ENCODE measurements at regions not wholly inside any gene's neighbourhood (a gene's known extent, or its start where the extent isn't known, plus 50 kb on each side); places are given as distances from the start of the nearest gene placed in this dataset.

- no peak for DNase-seq (ENCODE audit: low spot score in 2 of 2)
- Histone ChIP-seq H3K36me3 (no peaks in the 10 kb centered on the region), H3K9me3 (no peaks in the 10 kb centered on the region), H3K27ac (no peak overlapping the region), H3K4me1 (peaks cover 2% of the 10 kb centered on the region), H3K27me3 (no peaks in the 10 kb centered on the region), H3K4me3 (no peak overlapping the region)
- 68% methylated on average over 4 of the region's 4 CpGs for WGBS
- TF ChIP-seq CTCF (IDR thresholded peaks at IDR 0.05) = no peak
- no peak for TF ChIP-seq POLR2A (IDR thresholded peaks at IDR 0.05)
- no peak for TF ChIP-seq POLR2AphosphoS5 (IDR thresholded peaks at IDR 0.05)
- no peak for TF ChIP-seq EP300 (IDR thresholded peaks at IDR 0.05)
These were observed 79.6 kb upstream of the AUTS2 start for GRCh38 chr7:69518705-69519077.

GRCh38 chr7:69526570-69526969 lies 71.7 kb upstream of the AUTS2 start:
- 65% methylated on average over 5 of the region's 5 CpGs for WGBS
- Histone ChIP-seq H3K9me3 (no peaks in the 10 kb centered on the region), H3K4me3 (no peak overlapping the region), H3K4me1 (no peaks in the 10 kb centered on the region), H3K27me3 (peaks cover 5% of the 10 kb centered on the region), H3K36me3 (no peaks in the 10 kb centered on the region), H3K27ac (no peak overlapping the region)
- no peak for DNase-seq (ENCODE audit: low spot score in 2 of 2)
- no peak for TF ChIP-seq POLR2A (IDR thresholded peaks at IDR 0.05)

GRCh38 chr7:69527706-69528105 lies 70.6 kb upstream of the AUTS2 start:
- H3K9me3 ChIP-seq = no peaks in the 10 kb centered on the region
- TF ChIP-seq POLR2A (IDR thresholded peaks at IDR 0.05) (no peak), EP300 (IDR thresholded peaks at IDR 0.05) (no peak), CTCF (IDR thresholded peaks at IDR 0.05) (no peak), POLR2AphosphoS5 (IDR thresholded peaks at IDR 0.05) (no peak)
- H3K36me3 ChIP-seq = no peaks in the 10 kb centered on the region
- no peak overlapping the region for H3K4me3 ChIP-seq
- H3K4me1 ChIP-seq = no peaks in the 10 kb centered on the region
- peaks cover 5% of the 10 kb centered on the region for H3K27me3 ChIP-seq
- DNase-seq (ENCODE audit: low spot score in 2 of 2) = no peak
- H3K27ac ChIP-seq = no peak overlapping the region

- DNase-seq (ENCODE audit: low spot score in 2 of 2) = no peak
- H3K27ac ChIP-seq = no peak overlapping the region
- 79% methylated on average over 3 of the region's 3 CpGs for WGBS
These were observed 67.2 kb upstream of the AUTS2 start for GRCh38 chr7:69531050-69531449.

GRCh38 chr7:69534461-69535041 lies 63.7 kb upstream of the AUTS2 start:
- no peak for TF ChIP-seq POLR2A (IDR thresholded peaks at IDR 0.05)
- Histone ChIP-seq H3K4me1 (no peaks in the 10 kb centered on the region), H3K27ac (no peak overlapping the region), H3K9me3 (no peaks in the 10 kb centered on the region), H3K36me3 (no peaks in the 10 kb centered on the region), H3K4me3 (no peak overlapping the region), H3K27me3 (peaks cover 3% of the 10 kb centered on the region)
- 76% methylated on average over 15 of the region's 15 CpGs for WGBS
- DNase-seq (ENCODE audit: low spot score in 2 of 2) = no peak

More at GRCh38 chr7:69531050-69531449, 67.2 kb upstream of the AUTS2 start:
- TF ChIP-seq EP300 (IDR thresholded peaks at IDR 0.05) (no peak), CTCF (IDR thresholded peaks at IDR 0.05) (no peak), POLR2AphosphoS5 (IDR thresholded peaks at IDR 0.05) (no peak), POLR2A (IDR thresholded peaks at IDR 0.05) (no peak)
- no peaks in the 10 kb centered on the region for H3K36me3 ChIP-seq
- no peaks in the 10 kb centered on the region for H3K4me1 ChIP-seq
- peaks cover 2% of the 10 kb centered on the region for H3K27me3 ChIP-seq
- H3K4me3 ChIP-seq = no peak overlapping the region
- no peaks in the 10 kb centered on the region for H3K9me3 ChIP-seq

GRCh38 chr7:69537691-69538090 lies 60.6 kb upstream of the AUTS2 start:
- no peak for DNase-seq (ENCODE audit: low spot score in 2 of 2)
- TF ChIP-seq CTCF (IDR thresholded peaks at IDR 0.05) (no peak), POLR2AphosphoS5 (IDR thresholded peaks at IDR 0.05) (no peak)

More at GRCh38 chr7:69537691-69538090, 60.6 kb upstream of the AUTS2 start:
- no peak overlapping the region for H3K27ac ChIP-seq
- H3K4me3 ChIP-seq = no peak overlapping the region
- H3K36me3 ChIP-seq = no peaks in the 10 kb centered on the region
- 85% methylated on average over 4 of the region's 4 CpGs for WGBS
- no peaks in the 10 kb centered on the region for H3K4me1 ChIP-seq
- no peaks in the 10 kb centered on the region for H3K9me3 ChIP-seq
- H3K27me3 ChIP-seq = peaks cover 3% of the 10 kb centered on the region
